GDM1 (cell line): ENCODE measurements at regions not wholly inside any gene's neighbourhood (a gene's known extent, or its start where the extent isn't known, plus 50 kb on each side); places are given as distances from the start of the nearest gene placed in this dataset.
"Not testable (repeated sequence)": the region's sequence is repeated elsewhere in the genome, so short reads cannot be mapped to it uniquely, and the experiment has no call there.

Source experiments
- DNase-seq: peaks from one replicate; lab custom pipeline; 2025; lab: John Stamatoyannopoulos, UW

GRCh38 chr4:104330125-104330905, 164.4 kb downstream of the CXXC4 start:
- no peak for DNase-seq

- DNase-seq, result not testable (repeated sequence)
These were observed 167.6 kb downstream of the CXXC4 start for GRCh38 chr4:104326991-104327694.

- DNase-seq, result no peak
These were observed 192.0 kb downstream of the CXXC4 start for GRCh38 chr4:104302731-104303130.

GRCh38 chr4:104294811-104295210, 199.9 kb downstream of the CXXC4 start:
- no peak for DNase-seq

- no peak for DNase-seq
These were observed 207.8 kb downstream of the CXXC4 start for GRCh38 chr4:104286867-104287266.

- no peak for DNase-seq
These were observed 211.4 kb downstream of the CXXC4 start for GRCh38 chr4:104283303-104283702.

- no peak for DNase-seq
These were observed 214.9 kb downstream of the CXXC4 start for GRCh38 chr4:104279744-104280143.

GRCh38 chr4:104272966-104273365, 221.7 kb downstream of the CXXC4 start:
- no peak for DNase-seq

- DNase-seq, result not testable (repeated sequence)
These were observed 225.1 kb downstream of the CXXC4 start for GRCh38 chr4:104269603-104270002.

- no peak for DNase-seq
These were observed 231.6 kb downstream of the CXXC4 start for GRCh38 chr4:104263100-104263499.

GRCh38 chr4:104262678-104263077, 232.0 kb downstream of the CXXC4 start:
- DNase-seq, result no peak

GRCh38 chr4:104248726-104249125, 246.0 kb downstream of the CXXC4 start:
- no peak for DNase-seq

GRCh38 chr4:104235967-104236366, 258.7 kb downstream of the CXXC4 start:
- DNase-seq, result no peak

- DNase-seq, result no peak
These were observed 277.2 kb downstream of the CXXC4 start for GRCh38 chr4:104217526-104217925.

- DNase-seq, result no peak
These were observed 283.0 kb downstream of the CXXC4 start for GRCh38 chr4:104211657-104212056.

GRCh38 chr4:104210420-104210819, 284.3 kb downstream of the CXXC4 start:
- DNase-seq, result no peak

- DNase-seq, result no peak
These were observed 287.9 kb downstream of the CXXC4 start for GRCh38 chr4:104206784-104207183.

GRCh38 chr4:104205116-104205515, 289.6 kb downstream of the CXXC4 start:
- no peak for DNase-seq

GRCh38 chr4:104188301-104188700, 306.4 kb downstream of the CXXC4 start:
- no peak for DNase-seq

GRCh38 chr4:104169437-104169836, 325.3 kb downstream of the CXXC4 start:
- DNase-seq, result no peak

- DNase-seq, result no peak
These were observed 327.9 kb downstream of the CXXC4 start for GRCh38 chr4:104166749-104167148.

GRCh38 chr4:104163820-104164219, 330.9 kb downstream of the CXXC4 start:
- DNase-seq, result no peak

- no peak for DNase-seq
These were observed 348.6 kb downstream of the CXXC4 start for GRCh38 chr4:104146048-104146447.

- DNase-seq, result no peak
These were observed 356.6 kb downstream of the CXXC4 start for GRCh38 chr4:104138116-104138515.
